ENCODE measurements at regions not wholly inside any gene's neighbourhood (a gene's known extent, or its start where the extent isn't known, plus 50 kb on each side); places are given as distances from the start of the nearest gene placed in this dataset.

DNA sequence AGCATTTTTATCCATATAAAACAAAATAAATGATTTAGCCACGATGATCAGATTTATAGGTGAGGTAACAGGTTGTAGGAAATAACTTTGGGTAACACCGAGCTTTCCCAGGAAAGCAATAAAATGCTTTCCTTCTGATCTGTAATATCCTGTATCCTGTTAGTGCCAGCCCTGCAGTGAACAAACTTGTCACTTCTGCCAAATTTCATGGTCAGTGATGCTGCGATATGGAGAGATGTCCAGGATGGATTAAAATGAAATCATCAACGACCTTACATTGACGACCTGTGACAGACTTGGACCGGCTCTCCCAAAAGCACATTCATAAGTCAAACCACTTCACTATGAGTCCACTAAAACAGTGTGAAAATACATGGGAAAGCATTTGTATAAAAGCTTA lies 608.0 kb upstream of the NRP1 start:
- TF ChIP-seq EGR1 (IDR thresholded peaks at IDR 0.05) (no peak), CREB1 (IDR thresholded peaks at IDR 0.05; ENCODE audit: low read depth) (no peak), NFIC (IDR thresholded peaks at IDR 0.05) (no peak), RAD21 (IDR thresholded peaks at IDR 0.05; ENCODE audit: low read depth) (no peak), FOXM1 (IDR thresholded peaks at IDR 0.05; ENCODE audit: borderline replicate concordance, low read depth) (no peak), YY1 (IDR thresholded peaks at IDR 0.05; ENCODE audit: low read depth) (no peak), CEBPB (IDR thresholded peaks at IDR 0.05) (no peak), TAF1 (IDR thresholded peaks at IDR 0.05; ENCODE audit: low read depth) (no peak), EP300 (IDR thresholded peaks at IDR 0.05; ENCODE audit: borderline replicate concordance) (no peak)
- TF ChIP-seq, protein P1, sequence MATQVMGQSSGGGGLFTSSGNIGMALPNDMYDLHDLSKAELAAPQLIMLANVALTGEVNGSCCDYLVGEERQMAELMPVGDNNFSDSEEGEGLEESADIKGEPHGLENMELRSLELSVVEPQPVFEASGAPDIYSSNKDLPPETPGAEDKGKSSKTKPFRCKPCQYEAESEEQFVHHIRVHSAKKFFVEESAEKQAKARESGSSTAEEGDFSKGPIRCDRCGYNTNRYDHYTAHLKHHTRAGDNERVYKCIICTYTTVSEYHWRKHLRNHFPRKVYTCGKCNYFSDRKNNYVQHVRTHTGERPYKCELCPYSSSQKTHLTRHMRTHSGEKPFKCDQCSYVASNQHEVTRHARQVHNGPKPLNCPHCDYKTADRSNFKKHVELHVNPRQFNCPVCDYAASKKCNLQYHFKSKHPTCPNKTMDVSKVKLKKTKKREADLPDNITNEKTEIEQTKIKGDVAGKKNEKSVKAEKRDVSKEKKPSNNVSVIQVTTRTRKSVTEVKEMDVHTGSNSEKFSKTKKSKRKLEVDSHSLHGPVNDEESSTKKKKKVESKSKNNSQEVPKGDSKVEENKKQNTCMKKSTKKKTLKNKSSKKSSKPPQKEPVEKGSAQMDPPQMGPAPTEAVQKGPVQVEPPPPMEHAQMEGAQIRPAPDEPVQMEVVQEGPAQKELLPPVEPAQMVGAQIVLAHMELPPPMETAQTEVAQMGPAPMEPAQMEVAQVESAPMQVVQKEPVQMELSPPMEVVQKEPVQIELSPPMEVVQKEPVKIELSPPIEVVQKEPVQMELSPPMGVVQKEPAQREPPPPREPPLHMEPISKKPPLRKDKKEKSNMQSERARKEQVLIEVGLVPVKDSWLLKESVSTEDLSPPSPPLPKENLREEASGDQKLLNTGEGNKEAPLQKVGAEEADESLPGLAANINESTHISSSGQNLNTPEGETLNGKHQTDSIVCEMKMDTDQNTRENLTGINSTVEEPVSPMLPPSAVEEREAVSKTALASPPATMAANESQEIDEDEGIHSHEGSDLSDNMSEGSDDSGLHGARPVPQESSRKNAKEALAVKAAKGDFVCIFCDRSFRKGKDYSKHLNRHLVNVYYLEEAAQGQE (IDR thresholded peaks at IDR 0.05; ENCODE audit: low read depth): no peak
- TF ChIP-seq, protein P2, sequence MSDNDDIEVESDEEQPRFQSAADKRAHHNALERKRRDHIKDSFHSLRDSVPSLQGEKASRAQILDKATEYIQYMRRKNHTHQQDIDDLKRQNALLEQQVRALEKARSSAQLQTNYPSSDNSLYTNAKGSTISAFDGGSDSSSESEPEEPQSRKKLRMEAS (IDR thresholded peaks at IDR 0.05): no peak
